ENCODE measurements at regions not wholly inside any gene's neighbourhood (a gene's known extent, or its start where the extent isn't known, plus 50 kb on each side); places are given as distances from the start of the nearest gene placed in this dataset.

DNA sequence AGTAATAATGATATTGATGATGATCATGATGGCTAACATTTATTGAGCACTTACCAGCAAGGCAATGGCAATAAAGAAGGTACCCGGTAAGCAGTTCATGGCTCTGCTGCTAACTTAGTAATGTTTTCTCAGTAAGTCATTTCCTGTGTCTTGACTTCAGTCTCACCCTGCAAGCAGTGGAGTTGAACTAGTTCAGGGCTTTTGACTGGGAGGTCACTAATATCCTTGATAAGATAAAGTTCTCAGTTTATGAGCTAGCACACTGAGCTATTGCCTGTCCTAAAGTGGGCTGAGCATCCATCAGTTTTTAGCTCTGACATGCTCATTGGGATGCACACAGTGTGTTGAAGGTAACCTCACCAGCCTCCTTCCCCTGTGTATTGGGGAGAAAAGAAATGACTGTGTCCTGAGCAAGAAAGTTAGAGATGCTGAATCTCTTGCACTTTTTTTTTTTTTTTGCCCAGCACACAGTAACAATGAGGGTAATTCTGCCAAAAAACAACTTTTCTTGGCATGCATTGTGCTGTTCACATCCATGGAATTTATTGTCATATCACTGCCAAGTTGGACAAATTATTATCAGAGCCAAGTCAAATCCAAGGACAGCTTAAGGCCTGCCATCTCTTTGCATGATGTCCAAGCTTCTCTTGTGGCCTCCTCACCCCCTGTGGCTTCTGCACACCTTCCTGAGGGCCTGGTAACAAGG, 55.5 kb upstream of the GADD45A start:
- intact Hi-C loops (cut with DNase I) = no loop called here
- DNase-seq (ENCODE audit: low spot score) = no peak

DNA sequence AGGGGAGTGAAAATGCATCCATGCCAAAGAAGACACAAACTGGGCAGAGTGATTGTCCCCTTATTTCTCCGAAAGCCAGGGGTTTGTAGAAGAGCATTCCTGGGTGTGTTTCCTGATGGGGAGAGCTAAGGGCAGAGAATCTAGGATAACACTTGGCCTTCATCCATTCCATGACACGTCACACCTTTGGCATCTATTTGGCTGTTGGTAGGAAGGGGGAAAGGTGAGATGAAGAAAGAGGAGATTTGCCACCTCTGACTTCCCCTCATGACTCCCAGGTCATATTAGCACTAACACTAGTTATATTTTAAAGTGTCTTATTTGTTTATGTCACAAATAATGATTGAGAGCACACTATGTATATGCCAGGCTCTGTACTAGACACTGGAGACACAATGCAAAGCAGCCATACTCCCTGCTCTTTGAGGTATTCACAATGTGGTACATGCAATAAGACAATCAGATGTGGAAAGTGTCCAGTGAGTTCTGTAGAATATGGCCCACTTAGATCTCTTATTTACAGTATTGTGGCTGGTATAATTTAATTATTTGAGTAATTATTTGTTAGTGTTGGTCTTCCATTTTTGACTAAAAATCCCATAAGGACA, 54.5 kb upstream of the GADD45A start:
- intact Hi-C loops (cut with DNase I) = no loop called here
- DNase-seq (ENCODE audit: low spot score) = no peak

DNA sequence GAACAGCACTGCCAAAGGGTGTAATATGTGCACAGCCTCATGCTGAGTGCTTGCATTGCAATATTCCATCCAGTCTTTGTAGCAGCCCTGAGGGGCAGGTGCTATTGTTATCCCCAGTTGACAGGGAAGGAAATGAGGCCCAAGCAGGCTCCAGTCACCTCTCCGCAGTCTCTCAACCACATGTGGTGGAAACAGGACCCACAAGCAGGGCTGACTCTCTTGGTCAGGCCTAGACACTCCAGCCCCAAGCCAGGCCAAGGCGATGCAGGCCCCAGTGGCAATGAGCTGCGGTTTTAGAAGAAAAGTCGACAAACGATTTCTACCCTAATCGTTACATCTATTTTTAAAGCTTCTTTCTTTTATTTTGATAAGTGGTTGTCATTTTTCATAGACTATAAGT, 52.6 kb upstream of the GADD45A start:
- no peak for DNase-seq (ENCODE audit: low spot score)
- intact Hi-C loops (cut with DNase I) = no loop called here

- no peak for DNase-seq (ENCODE audit: low spot score)
- intact Hi-C loops (cut with DNase I) = no loop called here
Measured at GRCh38 chr1:67632811-67633655, 52.0 kb upstream of the GADD45A start.

DNA sequence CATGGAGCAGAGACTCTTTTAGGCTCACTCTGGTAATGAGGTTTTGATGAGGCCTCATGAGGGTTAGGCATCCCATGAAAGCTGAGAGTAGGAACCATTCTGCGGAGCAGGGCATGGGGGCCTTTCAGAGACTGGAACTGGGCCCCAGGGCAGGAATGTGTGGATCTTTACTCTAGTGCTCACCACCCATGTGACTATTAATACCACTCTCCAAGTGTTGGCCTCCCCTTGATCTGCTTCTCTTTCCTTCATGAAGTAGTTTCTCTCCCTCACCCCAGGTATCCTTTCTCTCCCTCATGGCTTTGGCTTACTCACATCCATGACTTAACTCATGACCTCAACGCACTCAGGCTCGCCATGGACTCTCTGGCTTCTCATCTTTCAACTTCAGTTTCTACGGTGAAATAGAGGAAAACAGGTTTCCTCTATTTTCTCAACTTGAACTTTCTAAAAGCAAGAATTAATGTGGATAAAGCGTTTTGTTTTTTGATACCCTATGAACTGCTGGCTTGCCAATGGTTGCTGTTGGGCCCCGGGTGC, 50.5 kb upstream of the GADD45A start:
- intact Hi-C loops (cut with DNase I) = no loop called here

DNA sequence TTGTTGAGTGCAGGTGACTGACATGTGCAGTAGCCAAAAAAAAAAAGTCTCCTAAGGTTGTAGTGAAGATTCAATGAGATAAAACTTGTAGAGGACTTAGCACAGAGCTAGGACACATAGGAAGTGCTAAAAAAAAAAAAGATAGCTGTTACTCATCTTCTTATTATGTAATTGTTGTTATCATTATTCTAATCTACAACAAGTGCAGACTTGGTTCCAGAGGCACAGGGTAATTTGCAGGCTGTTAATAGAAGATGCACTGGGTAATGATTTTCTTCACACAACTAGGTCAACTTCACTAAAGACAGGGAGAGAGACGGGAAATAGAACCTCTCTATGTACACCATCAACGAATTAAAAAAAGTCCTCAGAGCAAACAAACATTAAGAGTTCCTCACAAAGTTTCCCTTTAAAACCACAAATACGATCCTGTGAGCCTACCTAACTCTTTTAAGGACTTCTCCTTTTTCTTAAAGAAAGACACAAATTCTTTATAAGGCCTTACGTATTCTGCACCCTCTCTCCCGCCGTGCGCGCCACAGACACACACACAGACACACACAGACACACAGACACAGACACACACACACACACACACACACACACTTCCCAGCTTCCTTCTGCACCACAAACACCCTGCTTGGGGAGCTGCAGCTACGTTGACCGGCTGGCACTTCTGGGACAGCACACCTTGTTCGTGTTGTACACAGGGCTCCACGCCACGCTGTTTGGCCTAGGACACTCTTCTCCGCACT, 49.8 kb upstream of the GADD45A start:
- intact Hi-C loops (cut with DNase I) = no loop called here

More for the DNA sequence above, 50.5 kb upstream of the GADD45A start:
- no peak for DNase-seq (ENCODE audit: low spot score)

More for the DNA sequence above, 49.8 kb upstream of the GADD45A start:
- DNase-seq (ENCODE audit: low spot score) = no peak

Measured in cardiac septum (tissue), 1 donor.